ENCODE measurements at regions not wholly inside any gene's neighbourhood (a gene's known extent, or its start where the extent isn't known, plus 50 kb on each side); places are given as distances from the start of the nearest gene placed in this dataset.

DNA sequence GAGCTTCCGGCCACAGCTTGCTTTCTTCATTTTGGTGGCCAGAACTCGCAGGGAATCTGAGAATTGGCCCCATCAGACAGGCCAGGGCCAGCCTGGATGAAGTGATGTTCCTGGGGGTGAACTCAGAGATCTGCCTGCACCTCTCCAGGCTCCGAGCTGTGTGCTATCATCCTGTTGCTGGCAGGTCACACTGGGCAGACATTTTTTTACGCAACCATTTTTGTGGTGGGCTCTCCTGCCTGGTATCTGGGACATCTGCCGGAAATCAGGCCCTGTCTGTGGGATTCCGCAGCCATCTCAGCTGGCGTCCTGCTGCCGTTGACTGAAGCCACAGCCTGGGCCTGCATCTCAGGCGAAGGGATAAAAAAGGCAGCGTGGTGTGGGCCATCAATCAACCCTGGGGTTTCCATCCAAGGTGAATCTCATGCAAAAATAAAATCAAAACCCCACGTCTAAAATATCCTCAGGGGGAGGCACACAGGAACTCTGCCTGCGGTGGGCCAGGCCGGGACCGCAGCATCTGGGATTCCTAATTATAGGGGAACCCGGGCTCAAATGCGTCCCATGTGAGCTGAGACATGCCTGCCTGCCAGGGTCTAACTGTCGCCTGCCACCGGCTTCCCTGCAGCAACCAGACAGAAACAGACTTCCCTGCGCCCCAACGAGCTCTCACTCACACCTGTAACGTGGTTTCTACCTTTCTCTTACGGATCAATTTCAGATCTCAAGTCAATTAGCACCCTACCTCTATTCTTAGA, 174.3 kb downstream of the SYK start:
- TF ChIP-seq POLR2AphosphoS5 (IDR thresholded peaks at IDR 0.05; ENCODE audit: low read depth) (peak; percentile 97), GABPA (IDR thresholded peaks at IDR 0.05; ENCODE audit: low read depth) (0 out of 2 replicates have a peak, but pooled peaks have one; percentile 13), REST (IDR thresholded peaks at IDR 0.05; ENCODE audit: insufficient replicate concordance, low read depth) (no peak), SPI1 (IDR thresholded peaks at IDR 0.05; ENCODE audit: borderline replicate concordance, low read depth) (no peak)
- TF ChIP-seq, protein P1, sequence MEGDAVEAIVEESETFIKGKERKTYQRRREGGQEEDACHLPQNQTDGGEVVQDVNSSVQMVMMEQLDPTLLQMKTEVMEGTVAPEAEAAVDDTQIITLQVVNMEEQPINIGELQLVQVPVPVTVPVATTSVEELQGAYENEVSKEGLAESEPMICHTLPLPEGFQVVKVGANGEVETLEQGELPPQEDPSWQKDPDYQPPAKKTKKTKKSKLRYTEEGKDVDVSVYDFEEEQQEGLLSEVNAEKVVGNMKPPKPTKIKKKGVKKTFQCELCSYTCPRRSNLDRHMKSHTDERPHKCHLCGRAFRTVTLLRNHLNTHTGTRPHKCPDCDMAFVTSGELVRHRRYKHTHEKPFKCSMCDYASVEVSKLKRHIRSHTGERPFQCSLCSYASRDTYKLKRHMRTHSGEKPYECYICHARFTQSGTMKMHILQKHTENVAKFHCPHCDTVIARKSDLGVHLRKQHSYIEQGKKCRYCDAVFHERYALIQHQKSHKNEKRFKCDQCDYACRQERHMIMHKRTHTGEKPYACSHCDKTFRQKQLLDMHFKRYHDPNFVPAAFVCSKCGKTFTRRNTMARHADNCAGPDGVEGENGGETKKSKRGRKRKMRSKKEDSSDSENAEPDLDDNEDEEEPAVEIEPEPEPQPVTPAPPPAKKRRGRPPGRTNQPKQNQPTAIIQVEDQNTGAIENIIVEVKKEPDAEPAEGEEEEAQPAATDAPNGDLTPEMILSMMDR (IDR thresholded peaks at IDR 0.05; ENCODE audit: insufficient read depth, low read length), result no peak

Data from HL-60 (cell line).